ENCODE measurements at regions not wholly inside any gene's neighbourhood (a gene's known extent, or its start where the extent isn't known, plus 50 kb on each side); places are given as distances from the start of the nearest gene placed in this dataset.
A peak's percentile ranks its signal among the peaks of the same experiment; 100 is the strongest.

DNA sequence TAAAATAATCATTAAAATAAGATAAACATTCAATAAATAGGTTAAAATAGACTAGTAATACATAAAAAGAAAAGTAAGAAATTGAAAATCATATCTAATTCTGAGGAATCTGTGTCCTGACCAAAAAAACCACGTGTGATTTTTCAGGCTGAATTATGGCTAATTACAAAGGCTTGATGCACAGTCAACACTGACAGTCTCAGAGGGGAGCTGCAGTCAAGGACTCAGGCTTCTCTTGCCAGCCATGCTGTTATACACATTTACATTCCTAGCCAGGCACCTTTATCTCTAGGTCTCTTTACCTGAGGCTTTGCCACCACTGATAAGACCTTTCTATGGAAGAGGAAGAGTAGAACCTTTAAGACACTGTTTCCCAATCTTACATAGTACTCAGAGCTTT, 1737.7 kb upstream of the PCDH10 start:
- TF ChIP-seq, protein P1, sequence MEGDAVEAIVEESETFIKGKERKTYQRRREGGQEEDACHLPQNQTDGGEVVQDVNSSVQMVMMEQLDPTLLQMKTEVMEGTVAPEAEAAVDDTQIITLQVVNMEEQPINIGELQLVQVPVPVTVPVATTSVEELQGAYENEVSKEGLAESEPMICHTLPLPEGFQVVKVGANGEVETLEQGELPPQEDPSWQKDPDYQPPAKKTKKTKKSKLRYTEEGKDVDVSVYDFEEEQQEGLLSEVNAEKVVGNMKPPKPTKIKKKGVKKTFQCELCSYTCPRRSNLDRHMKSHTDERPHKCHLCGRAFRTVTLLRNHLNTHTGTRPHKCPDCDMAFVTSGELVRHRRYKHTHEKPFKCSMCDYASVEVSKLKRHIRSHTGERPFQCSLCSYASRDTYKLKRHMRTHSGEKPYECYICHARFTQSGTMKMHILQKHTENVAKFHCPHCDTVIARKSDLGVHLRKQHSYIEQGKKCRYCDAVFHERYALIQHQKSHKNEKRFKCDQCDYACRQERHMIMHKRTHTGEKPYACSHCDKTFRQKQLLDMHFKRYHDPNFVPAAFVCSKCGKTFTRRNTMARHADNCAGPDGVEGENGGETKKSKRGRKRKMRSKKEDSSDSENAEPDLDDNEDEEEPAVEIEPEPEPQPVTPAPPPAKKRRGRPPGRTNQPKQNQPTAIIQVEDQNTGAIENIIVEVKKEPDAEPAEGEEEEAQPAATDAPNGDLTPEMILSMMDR (IDR thresholded peaks at IDR 0.05; ENCODE audit: low read depth, low read length) = no peak
- TF ChIP-seq POLR2A (IDR thresholded peaks at IDR 0.05; ENCODE audit: extremely low read depth, insufficient read length) (no peak), MYC (IDR thresholded peaks at IDR 0.05; ENCODE audit: low read depth, low read length) (no peak)
- TF ChIP-seq, protein P2, sequence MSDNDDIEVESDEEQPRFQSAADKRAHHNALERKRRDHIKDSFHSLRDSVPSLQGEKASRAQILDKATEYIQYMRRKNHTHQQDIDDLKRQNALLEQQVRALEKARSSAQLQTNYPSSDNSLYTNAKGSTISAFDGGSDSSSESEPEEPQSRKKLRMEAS (IDR thresholded peaks at IDR 0.05; ENCODE audit: low read depth, low read length) = no peak
- no peak for DNase-seq (ENCODE audit: low read depth)
- H3K4me3 ChIP-seq (ENCODE audit: low read depth, low read length) = no peak overlapping the region

DNA sequence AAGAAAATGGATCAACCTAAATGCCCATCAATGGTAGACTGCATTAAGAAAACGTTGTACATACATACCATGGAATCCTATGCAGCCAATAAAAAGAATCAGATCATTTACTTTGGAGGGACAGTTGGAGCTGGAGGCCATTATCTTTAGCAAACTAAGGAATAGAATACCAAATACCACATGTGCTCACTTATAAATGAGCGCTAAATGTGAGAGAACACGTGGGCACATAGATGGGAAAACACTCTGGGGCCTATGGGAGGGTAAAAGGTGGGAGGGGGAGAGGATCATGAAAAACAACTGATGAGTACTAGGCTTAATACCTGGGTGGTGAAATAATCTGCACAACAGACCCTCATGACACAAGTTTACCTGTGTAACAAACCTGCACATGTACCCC, 1729.9 kb upstream of the PCDH10 start:
- H3K4me3 ChIP-seq (ENCODE audit: low read depth, low read length) = no peak overlapping the region
- no peak for DNase-seq (ENCODE audit: low read depth)
- TF ChIP-seq, protein P2 (IDR thresholded peaks at IDR 0.05; ENCODE audit: low read depth, low read length) = no peak
- TF ChIP-seq POLR2A (IDR thresholded peaks at IDR 0.05; ENCODE audit: extremely low read depth, insufficient read length) (no peak), MYC (IDR thresholded peaks at IDR 0.05; ENCODE audit: low read depth, low read length) (no peak)
- TF ChIP-seq, protein P1 (IDR thresholded peaks at IDR 0.05; ENCODE audit: low read depth, low read length) = no peak

DNA sequence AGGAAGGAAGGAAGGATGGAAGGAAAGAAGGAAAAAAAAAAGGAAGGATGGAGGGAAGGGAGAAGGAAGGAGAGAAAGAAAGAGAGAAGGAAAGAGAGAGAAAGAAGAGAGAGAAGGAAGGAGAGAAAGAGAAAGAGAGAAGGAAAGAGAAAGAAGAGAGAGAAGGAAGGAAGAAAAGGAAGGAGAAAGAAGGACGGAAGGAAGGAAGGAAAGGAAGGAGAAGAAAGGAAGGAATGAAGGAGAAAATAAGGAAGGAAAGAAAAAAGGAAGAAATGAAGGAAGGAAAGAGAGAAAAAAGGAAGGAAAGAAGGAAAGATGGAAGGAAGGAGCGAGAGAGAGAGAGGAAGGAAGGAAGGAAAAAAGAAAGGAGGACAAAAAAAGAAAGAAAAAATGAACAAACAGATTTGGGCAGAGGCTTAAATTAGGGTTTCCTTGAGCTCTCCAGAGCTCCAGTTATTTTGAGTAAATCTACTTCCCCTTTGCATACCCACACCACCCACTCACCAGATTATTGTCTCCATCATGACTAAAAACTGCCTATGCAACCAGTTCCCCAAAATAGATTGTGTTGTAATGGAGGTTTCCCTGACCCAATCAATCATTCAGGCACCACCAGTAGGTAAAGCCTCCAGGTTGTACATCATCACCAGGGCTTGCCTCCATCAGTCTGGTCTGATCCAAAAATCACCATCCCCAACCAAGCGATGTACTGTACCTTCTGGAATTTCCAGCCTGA, 1722.9 kb upstream of the PCDH10 start:
- peak; percentile 43 for DNase-seq (ENCODE audit: low read depth)
- TF ChIP-seq MYC (IDR thresholded peaks at IDR 0.05; ENCODE audit: low read depth, low read length) (no peak), POLR2A (IDR thresholded peaks at IDR 0.05; ENCODE audit: extremely low read depth, insufficient read length) (no peak)
- TF ChIP-seq, protein P1 (IDR thresholded peaks at IDR 0.05; ENCODE audit: low read depth, low read length) = no peak
- TF ChIP-seq, protein P2 (IDR thresholded peaks at IDR 0.05; ENCODE audit: low read depth, low read length) = no peak
- H3K4me3 ChIP-seq (ENCODE audit: low read depth, low read length) = no peak overlapping the region

DNA sequence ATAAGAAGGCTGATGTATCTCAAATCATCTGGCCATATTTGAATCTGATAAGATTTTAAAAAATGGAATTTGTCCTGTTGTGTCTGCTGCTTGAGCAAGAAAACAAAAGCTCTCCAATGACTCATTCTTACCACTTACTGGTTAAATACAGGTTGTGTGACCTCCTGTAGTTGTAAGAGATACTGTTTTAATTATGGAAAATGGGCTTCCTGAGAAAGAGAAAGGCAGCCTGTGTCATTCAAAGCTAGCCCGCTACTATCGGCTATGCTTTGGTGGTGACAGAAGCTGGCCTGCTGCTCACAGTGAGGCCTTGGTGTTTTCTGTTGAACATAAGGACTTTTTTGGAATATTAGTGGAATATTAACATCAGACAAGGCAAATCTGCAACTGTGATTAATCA, 1722.1 kb upstream of the PCDH10 start:
- TF ChIP-seq MYC (IDR thresholded peaks at IDR 0.05; ENCODE audit: low read depth, low read length) = no peak
- no peak for TF ChIP-seq POLR2A (IDR thresholded peaks at IDR 0.05; ENCODE audit: extremely low read depth, insufficient read length)
- TF ChIP-seq, protein P2 (IDR thresholded peaks at IDR 0.05; ENCODE audit: low read depth, low read length) = no peak
- TF ChIP-seq, protein P1 (IDR thresholded peaks at IDR 0.05; ENCODE audit: low read depth, low read length) = no peak
- no peak for DNase-seq (ENCODE audit: low read depth)
- no peak overlapping the region for H3K4me3 ChIP-seq (ENCODE audit: low read depth, low read length)

DNA sequence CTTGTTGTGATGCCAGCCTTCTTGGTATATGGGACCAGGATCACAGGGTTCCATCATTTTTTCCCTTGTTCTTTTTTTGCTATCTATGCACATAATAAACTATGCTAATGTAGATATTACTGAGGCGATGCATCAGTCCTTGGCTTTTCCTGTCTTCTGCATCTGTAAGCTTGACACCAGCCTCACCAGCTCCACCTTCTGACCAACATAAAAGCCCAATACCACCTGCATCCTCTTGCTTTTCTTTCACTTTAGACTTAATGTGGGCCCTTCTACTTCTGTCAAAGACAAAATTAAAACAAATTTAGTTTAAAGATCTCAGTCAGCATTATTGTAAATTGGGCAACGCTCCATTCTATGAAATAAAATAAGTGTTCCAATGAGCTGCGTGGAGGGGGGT, 1718.8 kb upstream of the PCDH10 start:
- DNase-seq (ENCODE audit: low read depth) = peak; percentile 11
- H3K4me3 ChIP-seq (ENCODE audit: low read depth, low read length) = no peak overlapping the region
- TF ChIP-seq, protein P1 (IDR thresholded peaks at IDR 0.05; ENCODE audit: low read depth, low read length) = no peak
- TF ChIP-seq POLR2A (IDR thresholded peaks at IDR 0.05; ENCODE audit: extremely low read depth, insufficient read length) = no peak
- TF ChIP-seq MYC (IDR thresholded peaks at IDR 0.05; ENCODE audit: low read depth, low read length) = no peak
- TF ChIP-seq, protein P2 (IDR thresholded peaks at IDR 0.05; ENCODE audit: low read depth, low read length) = no peak
